ENCODE measurements at regions not wholly inside any gene's neighbourhood (a gene's known extent, or its start where the extent isn't known, plus 50 kb on each side); places are given as distances from the start of the nearest gene placed in this dataset.

GRCh38 chr14:65860956-65861611 lies 448.6 kb downstream of the FUT8 start:
- no peak for ATAC-seq
- DNase-seq, result no peak
- intact Hi-C loops (cut with DNase I, micrococcal nuclease), result no loop called here

- ATAC-seq, result no peak
- no peak for DNase-seq
- intact Hi-C loops (cut with DNase I, micrococcal nuclease), result no loop called here
Observed at GRCh38 chr14:65864549-65864948, 452.0 kb downstream of the FUT8 start.

GRCh38 chr14:65864984-65865383 lies 452.5 kb downstream of the FUT8 start:
- intact Hi-C loops (cut with DNase I, micrococcal nuclease), result no loop called here
- ATAC-seq, result no peak
- no peak for DNase-seq

DNA sequence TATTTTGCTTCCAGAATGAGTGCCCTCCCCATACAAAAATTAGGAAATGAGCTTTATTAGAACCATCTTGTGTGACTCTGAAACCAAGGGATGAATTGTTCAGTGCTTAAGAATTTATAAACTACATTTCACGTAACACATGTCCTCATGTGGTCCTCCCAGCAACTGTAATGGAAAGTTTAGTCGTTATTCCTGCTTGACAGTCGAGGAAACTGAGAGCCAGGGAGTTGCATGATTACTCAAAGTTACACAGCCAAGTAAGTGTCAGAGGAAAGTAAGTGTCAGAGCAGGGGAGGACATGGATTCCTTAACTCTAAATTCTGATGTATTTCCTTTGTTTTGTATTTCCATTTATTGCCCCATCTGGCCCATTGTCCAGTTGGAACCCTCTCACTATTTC lies 453.9 kb downstream of the FUT8 start:
- intact Hi-C loops (cut with DNase I, micrococcal nuclease), result no loop called here
- no peak for ATAC-seq
- DNase-seq, result no peak

DNA sequence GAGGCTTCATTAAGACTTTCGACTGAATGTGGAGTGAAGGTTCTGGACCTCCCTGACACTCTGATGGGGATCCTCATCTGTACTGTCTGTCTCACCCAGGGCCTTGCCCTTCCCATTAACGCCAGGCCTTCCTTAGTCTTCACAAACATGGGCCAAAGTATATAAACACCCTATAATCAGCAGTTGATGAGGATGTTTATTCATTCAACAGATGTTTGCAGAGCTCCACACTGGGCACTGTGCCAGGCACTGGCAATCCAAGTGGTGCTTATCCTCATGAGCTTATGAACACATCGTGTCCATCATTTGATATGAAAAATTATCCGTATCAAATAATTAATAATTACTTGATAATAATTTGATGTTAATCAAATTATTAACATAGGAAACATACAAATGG lies 454.4 kb downstream of the FUT8 start:
- DNase-seq (peak in 1 of 2 donors; percentile 39), ATAC-seq (peak; percentile 17)
- intact Hi-C loops (cut with DNase I, micrococcal nuclease), result no loop called here

DNA sequence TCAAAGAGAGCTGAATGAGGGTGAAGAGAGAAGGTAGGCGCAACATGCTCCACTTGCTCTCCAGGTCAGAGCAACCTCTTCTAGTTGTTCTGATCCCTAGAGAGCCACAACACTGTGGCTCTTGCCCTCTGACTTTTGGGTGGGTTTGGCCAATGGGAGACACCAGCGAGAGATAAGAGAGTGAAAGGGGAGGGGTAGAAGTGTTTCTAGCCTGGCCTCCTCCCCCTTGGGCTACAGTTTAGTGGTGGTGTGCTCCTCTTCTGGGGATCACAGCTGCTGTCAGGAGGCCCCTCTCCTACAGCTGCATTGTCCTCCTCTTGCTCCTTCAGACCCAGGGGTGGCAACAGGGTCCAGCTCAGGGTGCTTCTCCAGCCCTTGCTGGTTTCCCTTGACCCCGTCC lies 454.8 kb downstream of the FUT8 start:
- no peak for ATAC-seq

GRCh38 chr14:65872536-65872935 lies 460.0 kb downstream of the FUT8 start:
- ATAC-seq (no peak), DNase-seq (no peak)
- intact Hi-C loops (cut with DNase I, micrococcal nuclease), result no loop called here

More for the DNA sequence above, 454.8 kb downstream of the FUT8 start:
- intact Hi-C loops (cut with DNase I, micrococcal nuclease), result no loop called here
- DNase-seq, result no peak

- DNase-seq (no peak), ATAC-seq (no peak)
- intact Hi-C loops (cut with DNase I, micrococcal nuclease), result no loop called here
Observed at GRCh38 chr14:65877166-65877565, 464.6 kb downstream of the FUT8 start.

DNA sequence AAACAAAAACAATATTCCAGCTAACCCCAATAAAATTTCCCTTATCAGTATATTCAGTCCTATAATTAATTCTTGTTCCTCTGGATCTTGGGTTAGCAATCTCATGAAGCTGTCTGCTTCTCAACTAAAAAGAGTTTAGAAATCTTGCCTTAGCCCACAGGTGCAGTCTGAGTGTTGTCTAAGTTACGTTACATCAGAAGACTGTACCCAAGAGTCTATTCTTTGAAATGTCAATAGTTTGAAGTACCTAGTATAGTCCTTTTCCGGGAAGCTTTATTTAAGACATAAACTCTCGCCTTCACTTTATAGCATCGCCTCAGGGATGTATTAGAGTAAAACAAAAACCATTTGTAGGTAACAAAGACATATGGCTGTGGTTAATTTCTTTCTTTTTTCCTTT lies 465.1 kb downstream of the FUT8 start:
- DNase-seq (no peak), ATAC-seq (no peak)
- intact Hi-C loops (cut with DNase I, micrococcal nuclease), result no loop called here

DNA sequence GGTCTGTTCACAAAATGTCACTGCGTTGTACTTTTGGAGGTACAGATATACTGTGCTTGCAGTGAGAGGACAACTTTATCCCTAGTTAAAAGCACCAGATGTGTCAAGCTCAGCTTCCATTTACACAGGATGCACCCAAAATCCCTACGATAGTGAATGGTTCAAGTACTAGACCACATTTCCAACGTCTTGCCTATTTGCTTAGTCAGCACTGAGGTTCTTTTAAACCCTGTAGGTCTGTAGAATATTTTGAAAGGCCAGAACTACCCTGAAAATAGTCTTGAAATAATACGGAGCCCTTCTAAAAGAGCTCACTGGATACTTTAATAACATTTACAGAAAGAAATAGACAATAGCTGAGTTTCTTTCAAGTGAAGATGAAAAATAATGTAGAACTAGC lies 466.1 kb downstream of the FUT8 start:
- intact Hi-C loops (cut with DNase I, micrococcal nuclease), result no loop called here
- ATAC-seq (no peak), DNase-seq (no peak)

GRCh38 chr14:65879248-65880009 lies 466.9 kb downstream of the FUT8 start:
- intact Hi-C loops (cut with DNase I, micrococcal nuclease), result no loop called here
- no peak for ATAC-seq
- no peak for DNase-seq

GRCh38 chr14:65880507-65880906 lies 468.0 kb downstream of the FUT8 start:
- no peak for ATAC-seq
- intact Hi-C loops (cut with DNase I, micrococcal nuclease), result no loop called here
- DNase-seq, result no peak

GRCh38 chr14:65881642-65882041 lies 469.1 kb downstream of the FUT8 start:
- DNase-seq (no peak), ATAC-seq (no peak)
- intact Hi-C loops (cut with DNase I, micrococcal nuclease), result no loop called here

GRCh38 chr14:65888677-65889076 lies 476.1 kb downstream of the FUT8 start:
- ATAC-seq (no peak), DNase-seq (no peak)
- intact Hi-C loops (cut with DNase I, micrococcal nuclease), result no loop called here

- DNase-seq, result no peak
Observed at GRCh38 chr14:65892315-65892714, 479.8 kb downstream of the FUT8 start.

GRCh38 chr14:65900164-65900563 lies 487.6 kb downstream of the FUT8 start:
- ATAC-seq (no peak), DNase-seq (no peak)
- intact Hi-C loops (cut with DNase I, micrococcal nuclease), result no loop called here

More at GRCh38 chr14:65892315-65892714, 479.8 kb downstream of the FUT8 start:
- intact Hi-C loops (cut with DNase I, micrococcal nuclease), result no loop called here
- ATAC-seq, result no peak

DNA sequence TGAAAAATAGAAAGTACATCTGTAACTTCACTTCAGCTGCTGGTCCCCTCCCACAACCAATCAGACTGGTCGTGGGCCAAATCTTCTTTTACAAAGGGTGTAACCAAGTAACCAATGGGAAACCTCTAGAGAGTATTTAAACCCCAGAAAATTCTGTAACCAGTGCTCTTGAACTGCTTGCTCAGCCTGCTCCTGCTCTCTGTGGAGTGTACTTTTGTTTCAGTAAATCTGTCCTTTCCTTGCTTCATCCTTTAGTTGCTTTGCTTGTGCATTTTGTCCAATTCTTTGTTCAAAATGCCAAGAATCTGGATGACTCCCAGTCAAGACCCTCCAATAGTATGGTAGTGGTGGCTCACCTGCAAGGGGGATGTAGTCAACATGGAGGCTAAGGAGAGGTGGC lies 489.1 kb downstream of the FUT8 start:
- intact Hi-C loops (cut with DNase I, micrococcal nuclease), result no loop called here
- ATAC-seq (no peak), DNase-seq (no peak)

DNA sequence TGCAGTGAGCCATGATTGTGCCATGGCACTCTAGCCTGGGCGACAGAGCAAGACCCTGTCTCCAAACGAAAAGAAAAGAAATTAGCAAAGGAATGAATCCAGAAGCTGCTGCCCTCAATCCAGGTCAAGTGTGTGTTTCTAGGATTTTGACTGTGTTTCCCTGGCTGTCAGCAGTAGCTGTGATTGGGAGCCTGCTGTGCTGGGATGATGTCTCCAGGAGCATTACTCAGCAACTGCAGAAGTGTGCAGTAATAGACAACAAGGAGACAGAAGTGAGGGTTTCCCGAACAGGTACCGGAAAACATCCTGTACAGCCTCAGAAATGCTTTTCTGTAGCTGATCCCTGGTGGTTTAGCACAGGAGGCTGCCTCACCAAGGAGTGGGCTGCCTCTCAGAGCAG lies 492.5 kb downstream of the FUT8 start:
- ATAC-seq, result no peak
- intact Hi-C loops (cut with DNase I, micrococcal nuclease), result no loop called here
- no peak for DNase-seq

DNA sequence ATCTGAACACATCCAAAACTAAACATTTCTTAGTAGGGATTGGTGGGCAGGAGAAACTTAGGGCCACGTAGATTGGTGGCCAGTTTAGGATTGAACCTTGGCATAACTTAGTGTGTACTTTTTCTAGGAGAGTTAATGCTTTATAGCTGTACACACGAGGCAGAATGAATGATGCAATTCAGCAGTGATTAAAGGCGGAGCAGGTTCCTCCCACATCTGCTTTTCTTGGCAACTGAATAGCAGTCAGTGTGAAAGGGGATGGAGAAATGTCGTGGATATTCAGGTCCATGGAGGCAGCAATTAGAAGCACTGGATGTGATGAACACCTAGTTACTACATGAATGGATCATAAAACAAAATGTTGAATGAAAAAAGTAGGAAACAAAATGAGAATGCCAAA lies 493.8 kb downstream of the FUT8 start:
- intact Hi-C loops (cut with DNase I, micrococcal nuclease), result no loop called here
- ATAC-seq, result no peak
- no peak for DNase-seq

GRCh38 chr14:65906948-65907347 lies 494.4 kb downstream of the FUT8 start:
- intact Hi-C loops (cut with DNase I, micrococcal nuclease), result no loop called here
- DNase-seq (no peak), ATAC-seq (no peak)

All from left colon (tissue), 2 donors.